GM13976 (cell line): ENCODE measurements at regions not wholly inside any gene's neighbourhood (a gene's known extent, or its start where the extent isn't known, plus 50 kb on each side); places are given as distances from the start of the nearest gene placed in this dataset.

Experiments
- DNase-seq: peaks from one replicate; pipeline ENCODE4 v3.0.0; 2012; ENCODE audit warnings: low spot score
- in situ Hi-C: fragments of 300-500 bp; cut with MboI; formaldehyde crosslinking; loops from one replicate; pipeline ENCODE4 v1.12.0; 2022; ENCODE audit warnings: low sequenced_read_pairs, mixed read lengths, inconsistent platforms; ENCODE audit not compliant: unreplicated experiment
- TF ChIP-seq, protein P1 (sequence below): IDR thresholded peaks from 2 replicates; pipeline ENCODE4 v1.5.1; 2012; ENCODE audit warnings: borderline replicate concordance, mild to moderate bottlenecking; ENCODE audit not compliant: insufficient read depth; ENCODE audit errors: extremely low read depth, missing control alignments, control extremely low read depth

DNA sequence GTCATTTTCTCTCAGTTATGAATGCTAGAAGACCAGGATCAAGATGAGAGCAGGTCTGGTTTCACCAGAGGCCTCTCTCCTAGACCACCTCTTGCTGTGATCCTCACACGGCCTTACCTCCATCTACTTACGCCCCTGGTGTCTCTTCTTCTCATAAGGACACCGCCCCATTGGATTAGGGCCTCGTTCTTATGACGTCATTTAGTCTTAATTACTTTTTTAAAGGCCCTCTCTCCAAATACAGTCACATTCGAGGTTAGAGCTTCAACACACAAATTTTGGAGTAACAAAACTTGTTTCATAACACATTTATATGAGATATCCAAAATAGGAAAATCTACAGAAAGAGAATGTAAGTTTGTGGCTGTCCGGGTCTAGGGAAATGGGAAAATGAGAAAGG lies 391.0 kb upstream of the PITX2 start:
- in situ Hi-C loops, result no loop called here
- TF ChIP-seq, protein P1, sequence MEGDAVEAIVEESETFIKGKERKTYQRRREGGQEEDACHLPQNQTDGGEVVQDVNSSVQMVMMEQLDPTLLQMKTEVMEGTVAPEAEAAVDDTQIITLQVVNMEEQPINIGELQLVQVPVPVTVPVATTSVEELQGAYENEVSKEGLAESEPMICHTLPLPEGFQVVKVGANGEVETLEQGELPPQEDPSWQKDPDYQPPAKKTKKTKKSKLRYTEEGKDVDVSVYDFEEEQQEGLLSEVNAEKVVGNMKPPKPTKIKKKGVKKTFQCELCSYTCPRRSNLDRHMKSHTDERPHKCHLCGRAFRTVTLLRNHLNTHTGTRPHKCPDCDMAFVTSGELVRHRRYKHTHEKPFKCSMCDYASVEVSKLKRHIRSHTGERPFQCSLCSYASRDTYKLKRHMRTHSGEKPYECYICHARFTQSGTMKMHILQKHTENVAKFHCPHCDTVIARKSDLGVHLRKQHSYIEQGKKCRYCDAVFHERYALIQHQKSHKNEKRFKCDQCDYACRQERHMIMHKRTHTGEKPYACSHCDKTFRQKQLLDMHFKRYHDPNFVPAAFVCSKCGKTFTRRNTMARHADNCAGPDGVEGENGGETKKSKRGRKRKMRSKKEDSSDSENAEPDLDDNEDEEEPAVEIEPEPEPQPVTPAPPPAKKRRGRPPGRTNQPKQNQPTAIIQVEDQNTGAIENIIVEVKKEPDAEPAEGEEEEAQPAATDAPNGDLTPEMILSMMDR, result no peak
- DNase-seq, result no peak

DNA sequence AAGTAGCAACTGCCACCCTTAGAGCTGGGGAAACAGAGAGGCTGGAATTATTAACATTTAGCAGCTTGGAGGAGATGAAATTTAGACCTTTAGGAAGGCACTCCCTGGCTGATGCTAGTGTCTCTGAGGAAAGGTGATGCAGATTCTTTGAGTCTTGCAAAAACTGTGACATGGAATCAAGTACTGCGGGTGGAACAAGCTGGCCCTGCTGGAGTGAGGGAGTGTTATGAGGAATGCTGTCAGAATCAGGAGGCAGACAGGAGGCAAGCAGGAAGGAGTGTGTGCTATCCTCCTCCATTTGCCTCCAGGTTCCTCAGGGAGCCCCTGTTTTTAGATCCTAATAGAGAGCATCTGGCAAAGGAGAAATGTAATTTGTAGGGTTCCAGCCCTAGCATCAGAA lies 391.7 kb upstream of the PITX2 start:
- TF ChIP-seq, protein P1, result no peak
- no peak for DNase-seq
- in situ Hi-C loops, result no loop called here

DNA sequence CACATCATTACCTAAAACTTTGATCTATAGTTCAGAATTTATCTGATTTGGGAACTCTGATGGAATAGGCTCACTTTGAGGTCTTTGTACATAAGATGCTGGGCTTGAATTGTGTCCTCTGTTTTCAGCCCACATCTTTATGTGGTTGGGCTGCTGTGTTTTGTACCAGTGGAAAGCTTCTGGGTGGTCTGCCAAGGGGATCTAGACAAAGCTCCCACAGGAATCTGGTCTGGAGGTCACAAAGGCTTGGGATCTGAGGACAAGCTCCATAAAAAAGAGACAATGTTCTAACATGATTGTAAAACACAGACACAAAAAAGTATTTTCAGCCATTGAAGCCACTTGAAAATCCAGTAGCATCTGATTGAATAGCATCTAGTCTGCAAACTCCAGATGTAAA lies 393.5 kb upstream of the PITX2 start:
- TF ChIP-seq, protein P1, result no peak
- DNase-seq, result no peak
- in situ Hi-C loops, result no loop called here

DNA sequence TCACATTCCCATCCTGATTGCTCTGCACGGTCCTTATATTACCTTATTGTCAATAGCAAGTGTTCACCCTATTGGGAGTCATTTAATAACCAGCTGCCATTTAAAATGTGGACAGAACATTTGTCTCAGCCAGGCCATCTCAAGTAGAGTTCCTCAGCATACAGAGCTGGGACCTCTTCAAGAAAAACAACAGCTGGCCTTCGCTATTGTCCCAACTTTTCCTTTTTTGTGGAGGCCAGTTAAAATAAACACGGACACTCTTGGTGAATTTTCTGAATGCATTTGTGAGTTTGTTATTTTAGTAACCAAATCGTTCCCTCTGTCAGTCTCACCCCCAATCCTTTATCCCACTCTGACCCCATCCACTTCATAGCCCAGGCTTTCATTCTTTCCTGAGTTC lies 395.3 kb upstream of the PITX2 start:
- no peak for DNase-seq
- in situ Hi-C loops, result no loop called here
- TF ChIP-seq, protein P1, result no peak

DNA sequence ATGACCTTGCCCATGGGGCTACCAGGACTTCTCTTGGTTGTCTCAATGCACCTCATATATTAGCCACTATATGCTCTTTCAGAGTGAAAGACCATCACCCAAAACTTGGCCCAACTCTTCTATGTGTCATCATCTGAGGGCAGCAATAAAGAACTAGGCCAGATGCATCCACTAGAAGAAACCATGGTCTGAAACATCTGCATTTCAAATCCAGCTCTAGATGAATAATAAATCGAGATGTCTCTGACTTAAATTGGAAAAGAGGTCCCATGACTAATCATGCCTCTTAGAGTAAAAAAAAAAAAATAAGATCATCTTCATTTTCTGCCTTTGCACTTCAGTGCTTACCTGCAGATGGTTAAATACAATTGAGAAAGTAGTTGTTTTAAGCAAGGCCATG lies 397.6 kb upstream of the PITX2 start:
- in situ Hi-C loops, result no loop called here
- TF ChIP-seq, protein P1, result no peak

DNA sequence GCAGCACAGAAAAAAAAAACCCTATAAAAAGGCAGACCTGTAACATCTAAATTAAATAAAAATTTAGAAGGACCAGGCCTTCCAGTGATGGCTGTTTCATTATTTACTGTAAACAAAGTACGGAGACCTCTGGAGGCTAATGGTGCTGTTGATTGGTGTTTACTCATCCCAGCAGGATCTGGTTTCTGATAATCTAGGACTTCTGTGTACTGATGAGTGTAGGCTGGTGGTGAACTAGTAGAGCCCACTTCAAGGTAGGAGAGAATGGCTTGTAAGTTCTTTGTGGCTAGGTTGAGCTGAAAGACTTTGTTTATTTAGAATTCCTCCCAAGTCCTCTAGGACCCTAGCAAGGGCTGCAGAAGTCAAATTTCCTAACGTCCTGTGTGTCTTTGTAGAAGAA lies 398.1 kb upstream of the PITX2 start:
- no peak for DNase-seq
- TF ChIP-seq, protein P1, result no peak
- in situ Hi-C loops, result no loop called here

More for the DNA sequence above, 397.6 kb upstream of the PITX2 start:
- no peak for DNase-seq

DNA sequence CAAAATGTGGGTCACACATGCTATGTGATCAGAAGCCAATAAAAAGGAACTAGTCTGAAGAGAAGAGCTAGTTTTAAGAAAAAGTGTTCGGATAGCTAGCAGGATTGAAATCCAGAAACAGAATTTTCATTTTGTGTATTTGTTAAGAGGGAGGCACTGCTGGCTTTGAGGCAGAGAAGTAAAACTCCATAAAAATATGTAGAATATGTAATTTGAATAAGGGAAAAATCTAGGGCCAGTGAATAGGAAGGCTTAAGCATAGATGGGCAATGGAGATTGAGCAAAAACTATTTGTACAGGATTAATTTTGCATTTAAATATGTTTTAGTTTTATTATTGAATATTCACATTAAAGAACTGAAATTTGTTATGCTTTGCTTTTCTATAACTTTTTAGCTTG lies 399.9 kb upstream of the PITX2 start:
- in situ Hi-C loops, result no loop called here
- DNase-seq, result no peak
- TF ChIP-seq, protein P1, result no peak
